ENCODE measurements at regions not wholly inside any gene's neighbourhood (a gene's known extent, or its start where the extent isn't known, plus 50 kb on each side); places are given as distances from the start of the nearest gene placed in this dataset.

GRCh38 chr1:94678202-94678848 is 136.8 kb upstream of the F3 start:
- no peaks in the 10 kb centered on the region for H3K27me3 ChIP-seq (ENCODE audit: insufficient read depth, low read depth)
- no TSS peak for BruUV-seq (replicated peaks)
- no peaks in the 10 kb centered on the region for H3K36me3 ChIP-seq (ENCODE audit: low read depth)
- DNase-seq = no peak
- no peaks in the 10 kb centered on the region for H3K4me1 ChIP-seq (replicated peaks; ENCODE audit: insufficient read depth)
- no peak overlapping the region for H3K4me2 ChIP-seq
- no peak overlapping the region for H3K27ac ChIP-seq
- no peak for TF ChIP-seq EZH2 (IDR thresholded peaks at IDR 0.05; ENCODE audit: low read depth)
- no peak for TF ChIP-seq CTCF (conservative IDR thresholded peaks at IDR 0.05)
- H3K9me2 ChIP-seq (ENCODE audit: insufficient read depth) = no peaks in the 10 kb centered on the region
- no peaks in the 10 kb centered on the region for H3F3A ChIP-seq (ENCODE audit: insufficient read depth, low read depth)
- H3K9me3 ChIP-seq (ENCODE audit: insufficient read depth, low read depth) = no peaks in the 10 kb centered on the region; the same call in 1 of the 2 replicates
- no peak overlapping the region for H2AFZ ChIP-seq
- no peaks in the 10 kb centered on the region for H3K79me2 ChIP-seq (ENCODE audit: low read depth)
- POLR2A ChIA-PET (ENCODE audit: unreplicated experiment) = no interaction called here
- no peak overlapping the region for H3K4me3 ChIP-seq
- intact Hi-C loops (cut with micrococcal nuclease; ENCODE audit: unreplicated experiment) = no loop called here
- CTCF ChIA-PET = interaction anchor here (0.7 kb wide), 1 partner anchor 44 kb away, joined by 3 read pairs; no protein-coding TSS in a partner anchor
- H4K20me1 ChIP-seq (ENCODE audit: insufficient read depth) = no peaks in the 10 kb centered on the region

- BruUV-seq (replicated peaks) = no TSS peak
- DNase-seq = no peak
- Histone ChIP-seq H4K20me1 (ENCODE audit: insufficient read depth) (no peaks in the 10 kb centered on the region), H3K4me2 (no peak overlapping the region), H3F3A (ENCODE audit: insufficient read depth, low read depth) (no peaks in the 10 kb centered on the region), H3K9me2 (ENCODE audit: insufficient read depth) (no peaks in the 10 kb centered on the region), H3K9me3 (ENCODE audit: insufficient read depth, low read depth) (no peaks in the 10 kb centered on the region; the same call in 1 of the 2 replicates), H3K4me1 (replicated peaks; ENCODE audit: insufficient read depth) (no peaks in the 10 kb centered on the region), H2AFZ (no peak overlapping the region), H3K4me3 (no peak overlapping the region), H3K27me3 (ENCODE audit: insufficient read depth, low read depth) (no peaks in the 10 kb centered on the region), H3K79me2 (ENCODE audit: low read depth) (no peaks in the 10 kb centered on the region), H3K36me3 (ENCODE audit: low read depth) (no peaks in the 10 kb centered on the region), H3K27ac (no peak overlapping the region)
- intact Hi-C loops (cut with micrococcal nuclease; ENCODE audit: unreplicated experiment) = no loop called here
- CTCF ChIA-PET = interaction anchor here (0.7 kb wide), 1 partner anchor 43 kb away, joined by 3 read pairs; no protein-coding TSS in a partner anchor
- POLR2A ChIA-PET (ENCODE audit: unreplicated experiment) = no interaction called here
- TF ChIP-seq CTCF (conservative IDR thresholded peaks at IDR 0.05) = no peak
- TF ChIP-seq EZH2 (IDR thresholded peaks at IDR 0.05; ENCODE audit: low read depth) = no peak
These were observed 136.2 kb upstream of the F3 start for GRCh38 chr1:94677714-94678113.

GRCh38 chr1:94677087-94677486 is 135.5 kb upstream of the F3 start:
- TF ChIP-seq CTCF (conservative IDR thresholded peaks at IDR 0.05) (no peak), EZH2 (IDR thresholded peaks at IDR 0.05; ENCODE audit: low read depth) (no peak)
- Histone ChIP-seq H2AFZ (no peak overlapping the region), H4K20me1 (ENCODE audit: insufficient read depth) (no peaks in the 10 kb centered on the region), H3K27ac (no peak overlapping the region), H3F3A (ENCODE audit: insufficient read depth, low read depth) (no peaks in the 10 kb centered on the region), H3K9me3 (ENCODE audit: insufficient read depth, low read depth) (no peaks in the 10 kb centered on the region), H3K27me3 (ENCODE audit: insufficient read depth, low read depth) (no peaks in the 10 kb centered on the region), H3K4me3 (no peak overlapping the region), H3K79me2 (ENCODE audit: low read depth) (no peaks in the 10 kb centered on the region), H3K36me3 (ENCODE audit: low read depth) (no peaks in the 10 kb centered on the region), H3K4me1 (replicated peaks; ENCODE audit: insufficient read depth) (no peaks in the 10 kb centered on the region), H3K4me2 (no peak overlapping the region), H3K9me2 (ENCODE audit: insufficient read depth) (no peaks in the 10 kb centered on the region)
- DNase-seq = no peak
- ChIA-PET CTCF (no interaction called here), POLR2A (ENCODE audit: unreplicated experiment) (interaction anchor here (0.6 to 0.7 kb wide), 3 partner anchors 19 to 710 kb away, joined by 3 to 4 read pairs (median 3); no protein-coding TSS in a partner anchor)
- intact Hi-C loops (cut with micrococcal nuclease; ENCODE audit: unreplicated experiment) = no loop called here
- no TSS peak for BruUV-seq (replicated peaks)

Measured in PC-9 (cell line).